Astrocyte (in vitro differentiated cells and primary cell): ENCODE measurements at regions not wholly inside any gene's neighbourhood (a gene's known extent, or its start where the extent isn't known, plus 50 kb on each side); places are given as distances from the start of the nearest gene placed in this dataset.

Experiments
- DNase-seq: peaks from one replicate; pipeline ENCODE4 v3.0.0-alpha.2; 2010; ENCODE audit warnings: low read depth
- FAIRE-seq: peaks from 2 replicates; lab custom pipeline; 2011; peaks lifted over from hg19 to GRCh38; lab: Jason Lieb, UNC
- H2AFZ ChIP-seq: 2 replicates; pipeline ENCODE4 v1.6.0; 2012; ENCODE audit warnings: low read depth, low read length, inconsistent platforms
- H3K27ac ChIP-seq: 2 replicates; pipeline ENCODE4 v1.5.1; 2011; ENCODE audit warnings: low read depth, low read length, inconsistent platforms
- H3K27me3 ChIP-seq: 2 replicates; pipeline ENCODE4 v1.6.0; 2011; ENCODE audit warnings: low read length, inconsistent platforms; ENCODE audit not compliant: insufficient read depth
- H3K36me3 ChIP-seq: 2 replicates; pipeline ENCODE4 v1.5.1; 2011; ENCODE audit warnings: low read length, inconsistent platforms; ENCODE audit not compliant: insufficient read depth
- H3K4me1 ChIP-seq: 2 replicates; pipeline ENCODE4 v1.5.1; 2011; ENCODE audit warnings: low read length, inconsistent platforms; ENCODE audit not compliant: insufficient read depth
- H3K4me2 ChIP-seq: 2 replicates; pipeline ENCODE4 v1.6.0; 2012; ENCODE audit warnings: low read length, inconsistent platforms
- H3K4me3 ChIP-seq: 2 replicates; pipeline ENCODE4 v1.5.1; 2011; ENCODE audit warnings: low read depth, mild to moderate bottlenecking, low read length, inconsistent platforms; ENCODE audit not compliant: insufficient read depth
- H3K79me2 ChIP-seq: 2 replicates; pipeline ENCODE4 v1.6.0; 2012; ENCODE audit warnings: mild to moderate bottlenecking, low read length, inconsistent platforms; ENCODE audit not compliant: insufficient read depth
- H3K9ac ChIP-seq: 2 replicates; pipeline ENCODE4 v1.6.0; 2012; ENCODE audit warnings: mild to moderate bottlenecking, low read length, inconsistent platforms
- H3K9me3 ChIP-seq: 2 replicates; pipeline ENCODE4 v1.5.1; 2012; ENCODE audit warnings: low read depth, mild to moderate bottlenecking, low read length, inconsistent platforms; ENCODE audit not compliant: insufficient read depth
- H4K20me1 ChIP-seq: 2 replicates; pipeline ENCODE4 v1.6.0; 2012; ENCODE audit warnings: low read length, inconsistent platforms; ENCODE audit not compliant: insufficient read depth
- H3K27ac Mint-ChIP-seq: one replicate; pipeline ENCODE4 v1.8.0; 2021; ENCODE audit warnings: mild to moderate bottlenecking, mixed read lengths; ENCODE audit not compliant: unreplicated experiment
- H3K27me3 Mint-ChIP-seq: one replicate; pipeline ENCODE4 v1.8.0; 2021; ENCODE audit warnings: low read depth, mixed read lengths; ENCODE audit not compliant: unreplicated experiment
- H3K36me3 Mint-ChIP-seq: one replicate; pipeline ENCODE4 v1.8.0; 2021; ENCODE audit warnings: low read depth, mixed read lengths; ENCODE audit not compliant: unreplicated experiment
- H3K4me1 Mint-ChIP-seq: one replicate; pipeline ENCODE4 v1.8.0; 2021; ENCODE audit warnings: low read depth, mixed read lengths; ENCODE audit not compliant: unreplicated experiment
- H3K4me3 Mint-ChIP-seq: one replicate; pipeline ENCODE4 v1.8.0; 2021; ENCODE audit warnings: mild to moderate bottlenecking, moderate library complexity, mixed read lengths; ENCODE audit not compliant: unreplicated experiment
- H3K9me3 Mint-ChIP-seq: one replicate; pipeline ENCODE4 v1.8.0; 2021; ENCODE audit warnings: mild to moderate bottlenecking, mixed read lengths; ENCODE audit not compliant: unreplicated experiment
- CTCF ChIP-seq: IDR thresholded peaks from 2 replicates; pipeline ENCODE4 v1.5.1; 2011; ENCODE audit warnings: low read depth, mild to moderate bottlenecking, inconsistent platforms, low read length, moderate library complexity; ENCODE audit not compliant: insufficient read depth
- EZH2 ChIP-seq: IDR thresholded peaks from 2 replicates; pipeline ENCODE4 v1.6.1; 2012; ENCODE audit warnings: mild to moderate bottlenecking, low read length, inconsistent platforms; ENCODE audit not compliant: insufficient read depth

GRCh38 chr9:90552317-90552716, 90.3 kb downstream of the DIRAS2 start:
- no peaks in the 10 kb centered on the region for H3K4me1 ChIP-seq
- H3K36me3 ChIP-seq, result no peaks in the 10 kb centered on the region
- no peak overlapping the region for H3K4me3 Mint-ChIP-seq
- H3K4me1 Mint-ChIP-seq, result no peaks in the 10 kb centered on the region
- peaks cover 4% of the 10 kb centered on the region for H3K9me3 ChIP-seq
- H3K36me3 Mint-ChIP-seq, result no peaks in the 10 kb centered on the region
- H3K4me3 ChIP-seq, result no peak overlapping the region
- TF ChIP-seq CTCF, result no peak
- no peak for TF ChIP-seq EZH2
- H2AFZ ChIP-seq, result no peak overlapping the region
- DNase-seq, result no peak
- H3K27ac ChIP-seq, result no peak overlapping the region
- no peak overlapping the region for H3K9ac ChIP-seq
- no peaks in the 10 kb centered on the region for H3K27me3 ChIP-seq
- no peak overlapping the region for H3K4me2 ChIP-seq
- H3K27me3 Mint-ChIP-seq, result no peaks in the 10 kb centered on the region
- no peak overlapping the region for H3K27ac Mint-ChIP-seq
- H4K20me1 ChIP-seq, result no peaks in the 10 kb centered on the region
- FAIRE-seq, result no peak
- H3K79me2 ChIP-seq, result no peaks in the 10 kb centered on the region
- H3K9me3 Mint-ChIP-seq, result peaks cover 2% of the 10 kb centered on the region

GRCh38 chr9:90555351-90556057, 87.1 kb downstream of the DIRAS2 start:
- Mint-ChIP-seq H3K4me3 (no peak overlapping the region), H3K27ac (no peak overlapping the region), H3K9me3 (no peaks in the 10 kb centered on the region), H3K36me3 (no peaks in the 10 kb centered on the region), H3K27me3 (no peaks in the 10 kb centered on the region), H3K4me1 (no peaks in the 10 kb centered on the region)
- no peaks in the 10 kb centered on the region for H3K9me3 ChIP-seq
- no peaks in the 10 kb centered on the region for H3K4me1 ChIP-seq
- no peaks in the 10 kb centered on the region for H4K20me1 ChIP-seq
- no peaks in the 10 kb centered on the region for H3K36me3 ChIP-seq
- TF ChIP-seq CTCF (no peak), EZH2 (no peak)
- no peaks in the 10 kb centered on the region for H3K79me2 ChIP-seq
- DNase-seq (no peak), FAIRE-seq (no peak)
- no peak overlapping the region for H3K4me3 ChIP-seq
- H3K9ac ChIP-seq, result no peak overlapping the region
- no peak overlapping the region for H2AFZ ChIP-seq
- H3K4me2 ChIP-seq, result no peak overlapping the region
- H3K27me3 ChIP-seq, result no peaks in the 10 kb centered on the region
- H3K27ac ChIP-seq, result no peak overlapping the region
